Astrocyte of the spinal cord (primary cell): ENCODE measurements at regions not wholly inside any gene's neighbourhood (a gene's known extent, or its start where the extent isn't known, plus 50 kb on each side); places are given as distances from the start of the nearest gene placed in this dataset.

Experiments
- DNase-seq: peaks from one replicate; pipeline ENCODE4 v3.0.0; 2011; ENCODE audit warnings: low read depth, low spot score
- H3K4me3 ChIP-seq: 2 replicates; pipeline ENCODE4 v1.5.1; 2011; ENCODE audit warnings: low read depth, mild to moderate bottlenecking, low read length, moderate library complexity
- CTCF ChIP-seq: IDR thresholded peaks from 2 replicates; pipeline ENCODE4 v1.5.1; 2012; ENCODE audit warnings: low read depth, mild to moderate bottlenecking, low read length, inconsistent platforms
- in situ Hi-C: cut with HindIII; loops from 2 replicates; pipeline ENCODE4 v1.10.0; 2017; ENCODE audit warnings: low sequenced_read_pairs

- no peak overlapping the region for H3K4me3 ChIP-seq
- TF ChIP-seq CTCF: no peak
- DNase-seq: no peak
- in situ Hi-C loops: loop anchor here (25.0 kb wide), 1 partner anchor 320 kb away; no protein-coding TSS in a partner anchor
These were observed 290.3 kb upstream of the ADAMTS5 start for GRCh38 chr21:27257226-27257625.

GRCh38 chr21:27251752-27252151 lies 284.9 kb upstream of the ADAMTS5 start:
- in situ Hi-C loops: loop anchor here (25.0 kb wide), 1 partner anchor 314 kb away; no protein-coding TSS in a partner anchor
- no peak overlapping the region for H3K4me3 ChIP-seq
- no peak for TF ChIP-seq CTCF
- DNase-seq: no peak

- in situ Hi-C loops: loop anchor here (25.0 kb wide), 1 partner anchor 313 kb away; no protein-coding TSS in a partner anchor
- H3K4me3 ChIP-seq: no peak overlapping the region
- no peak for TF ChIP-seq CTCF
- no peak for DNase-seq
These were observed 283.5 kb upstream of the ADAMTS5 start for GRCh38 chr21:27250366-27250765.

GRCh38 chr21:27248814-27249213 lies 281.9 kb upstream of the ADAMTS5 start:
- in situ Hi-C loops: no loop called here
- TF ChIP-seq CTCF: no peak
- no peak overlapping the region for H3K4me3 ChIP-seq
- peak; percentile 25 for DNase-seq

- peak; percentile 55 for DNase-seq
- H3K4me3 ChIP-seq: no peak overlapping the region
- no peak for TF ChIP-seq CTCF
- in situ Hi-C loops: no loop called here
These were observed 279.9 kb upstream of the ADAMTS5 start for GRCh38 chr21:27246741-27247140.

GRCh38 chr21:27244776-27245175 lies 277.9 kb upstream of the ADAMTS5 start:
- in situ Hi-C loops: no loop called here
- H3K4me3 ChIP-seq: no peak overlapping the region
- no peak for DNase-seq
- no peak for TF ChIP-seq CTCF

GRCh38 chr21:27244352-27244751 lies 277.5 kb upstream of the ADAMTS5 start:
- in situ Hi-C loops: no loop called here

More at GRCh38 chr21:27244352-27244751, 277.5 kb upstream of the ADAMTS5 start:
- H3K4me3 ChIP-seq: no peak overlapping the region
- DNase-seq: no peak
- no peak for TF ChIP-seq CTCF
